DND-41 (cell line): ENCODE measurements at regions not wholly inside any gene's neighbourhood (a gene's known extent, or its start where the extent isn't known, plus 50 kb on each side); places are given as distances from the start of the nearest gene placed in this dataset.

Source experiments
- ATAC-seq: fragments of 200-7000 bp; cut with Tn5 transposase; 3 replicates; pipeline ENCODE4 v1.9.1; 2021; ENCODE audit warnings: low read depth; ENCODE audit not compliant: insufficient read depth
- DNase-seq: peaks from one replicate; pipeline ENCODE4 v3.0.0-alpha.2; 2020
- H2AFZ ChIP-seq: 2 replicates; pipeline ENCODE4 v1.6.0; 2012; ENCODE audit warnings: low read depth, low read length
- H3K27ac ChIP-seq: 2 replicates; pipeline ENCODE4 v1.5.1; 2012; ENCODE audit warnings: low read length, inconsistent platforms
- H3K27me3 ChIP-seq: fragments of 200-600 bp; sonication (generic); 2 replicates; pipeline ENCODE4 v1.6.0; 2012; ENCODE audit warnings: low read length, mild to moderate bottlenecking, inconsistent platforms; ENCODE audit not compliant: insufficient read depth, poor library complexity
- H3K36me3 ChIP-seq: 2 replicates; pipeline ENCODE4 v1.5.1; 2012; ENCODE audit warnings: low read length, inconsistent platforms; ENCODE audit not compliant: insufficient read depth
- H3K4me1 ChIP-seq: 2 replicates; pipeline ENCODE4 v1.5.1; 2012; ENCODE audit warnings: mild to moderate bottlenecking, low read length; ENCODE audit not compliant: insufficient read depth
- H3K4me2 ChIP-seq: 2 replicates; pipeline ENCODE4 v1.6.0; 2012; ENCODE audit warnings: mild to moderate bottlenecking, moderate library complexity, low read length, inconsistent platforms; ENCODE audit not compliant: insufficient read depth
- H3K4me3 ChIP-seq, 2 experiments: fragments of 200-600 bp in 1 of 2; shearing (Covaris generic) in 1 of 2; 2 replicates each; pipeline ENCODE4 v1.5.1; 2012 to 2016; ENCODE audit warnings: inconsistent platforms in 2 of 2, low read length in 2 of 2, mild to moderate bottlenecking in 2 of 2, low read depth in 1 of 2, moderate library complexity in 1 of 2
- H3K79me2 ChIP-seq: 2 replicates; pipeline ENCODE4 v1.6.0; 2012; ENCODE audit warnings: low read length, inconsistent platforms; ENCODE audit not compliant: insufficient read depth
- H3K9ac ChIP-seq: 2 replicates; pipeline ENCODE4 v1.6.0; 2012; ENCODE audit warnings: low read depth, mild to moderate bottlenecking, inconsistent platforms, low read length, moderate library complexity
- H3K9me3 ChIP-seq: 2 replicates; pipeline ENCODE4 v1.5.1; 2012; ENCODE audit warnings: low read length, moderate library complexity, mild to moderate bottlenecking, inconsistent platforms; ENCODE audit not compliant: insufficient read depth, severe bottlenecking
- H4K20me1 ChIP-seq: 2 replicates; pipeline ENCODE4 v1.6.0; 2012; ENCODE audit warnings: low read length; ENCODE audit not compliant: insufficient read depth
- EZH2 ChIP-seq: IDR thresholded peaks from 3 replicates; pipeline ENCODE4 v1.6.1; 2012; ENCODE audit warnings: borderline replicate concordance, low read depth, mild to moderate bottlenecking, moderate library complexity, low read length, inconsistent platforms; ENCODE audit not compliant: severe bottlenecking
- TF ChIP-seq, protein P1 (sequence below): IDR thresholded peaks from 2 replicates; pipeline ENCODE4 v1.5.1; 2012; ENCODE audit warnings: borderline replicate concordance, low read length, moderate library complexity, mild to moderate bottlenecking; ENCODE audit not compliant: poor library complexity, severe bottlenecking; ENCODE audit errors: extremely low read depth

DNA sequence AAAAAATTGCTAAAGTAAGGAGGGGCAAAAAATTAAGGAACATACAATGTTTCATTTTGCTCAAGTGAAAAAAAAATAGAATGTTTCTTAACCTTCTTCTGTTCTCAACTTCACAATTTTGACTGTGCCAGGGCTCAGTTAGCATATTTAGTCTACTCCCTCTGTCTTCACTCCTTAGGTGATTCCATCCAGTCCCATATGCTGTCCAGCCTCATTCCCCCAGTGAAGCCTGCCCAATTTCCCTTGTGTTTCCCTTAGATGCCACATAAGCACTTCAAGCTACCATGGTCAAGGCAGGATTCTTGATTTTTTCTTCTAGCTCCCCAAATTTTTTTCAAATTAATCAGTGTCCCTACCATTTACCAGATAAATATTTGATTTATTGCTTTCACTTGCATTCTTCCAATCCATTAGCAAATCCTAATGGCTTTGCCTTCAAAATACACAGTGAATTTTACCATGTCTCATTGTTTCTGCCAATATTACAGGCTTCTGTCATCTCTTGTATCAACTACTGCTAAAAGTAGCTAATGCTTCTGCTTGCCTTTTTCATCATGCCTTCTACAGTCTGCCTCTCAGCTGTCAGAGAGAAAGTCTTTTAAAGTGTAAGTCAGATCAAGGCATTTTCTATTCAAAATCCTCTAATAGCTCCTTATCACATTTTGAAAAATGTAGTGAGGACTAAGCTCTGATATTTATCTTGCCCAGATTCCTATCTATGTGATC, 166.8 kb downstream of the MACC1 start:
- H3K27me3 ChIP-seq: no peaks in the 10 kb centered on the region
- TF ChIP-seq, protein P1, sequence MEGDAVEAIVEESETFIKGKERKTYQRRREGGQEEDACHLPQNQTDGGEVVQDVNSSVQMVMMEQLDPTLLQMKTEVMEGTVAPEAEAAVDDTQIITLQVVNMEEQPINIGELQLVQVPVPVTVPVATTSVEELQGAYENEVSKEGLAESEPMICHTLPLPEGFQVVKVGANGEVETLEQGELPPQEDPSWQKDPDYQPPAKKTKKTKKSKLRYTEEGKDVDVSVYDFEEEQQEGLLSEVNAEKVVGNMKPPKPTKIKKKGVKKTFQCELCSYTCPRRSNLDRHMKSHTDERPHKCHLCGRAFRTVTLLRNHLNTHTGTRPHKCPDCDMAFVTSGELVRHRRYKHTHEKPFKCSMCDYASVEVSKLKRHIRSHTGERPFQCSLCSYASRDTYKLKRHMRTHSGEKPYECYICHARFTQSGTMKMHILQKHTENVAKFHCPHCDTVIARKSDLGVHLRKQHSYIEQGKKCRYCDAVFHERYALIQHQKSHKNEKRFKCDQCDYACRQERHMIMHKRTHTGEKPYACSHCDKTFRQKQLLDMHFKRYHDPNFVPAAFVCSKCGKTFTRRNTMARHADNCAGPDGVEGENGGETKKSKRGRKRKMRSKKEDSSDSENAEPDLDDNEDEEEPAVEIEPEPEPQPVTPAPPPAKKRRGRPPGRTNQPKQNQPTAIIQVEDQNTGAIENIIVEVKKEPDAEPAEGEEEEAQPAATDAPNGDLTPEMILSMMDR: no peak
- TF ChIP-seq EZH2: no peak
- H3K9me3 ChIP-seq: no peaks in the 10 kb centered on the region
- H4K20me1 ChIP-seq: no peaks in the 10 kb centered on the region
- H3K79me2 ChIP-seq: no peaks in the 10 kb centered on the region
- no peak overlapping the region for H3K9ac ChIP-seq
- no peak for ATAC-seq
- H3K4me2 ChIP-seq: no peak overlapping the region
- H3K4me3 ChIP-seq: no peak overlapping the region
- H3K4me1 ChIP-seq: no peaks in the 10 kb centered on the region
- H3K27ac ChIP-seq: no peak overlapping the region
- no peaks in the 10 kb centered on the region for H3K36me3 ChIP-seq
- H2AFZ ChIP-seq: no peak overlapping the region
- DNase-seq: no peak

DNA sequence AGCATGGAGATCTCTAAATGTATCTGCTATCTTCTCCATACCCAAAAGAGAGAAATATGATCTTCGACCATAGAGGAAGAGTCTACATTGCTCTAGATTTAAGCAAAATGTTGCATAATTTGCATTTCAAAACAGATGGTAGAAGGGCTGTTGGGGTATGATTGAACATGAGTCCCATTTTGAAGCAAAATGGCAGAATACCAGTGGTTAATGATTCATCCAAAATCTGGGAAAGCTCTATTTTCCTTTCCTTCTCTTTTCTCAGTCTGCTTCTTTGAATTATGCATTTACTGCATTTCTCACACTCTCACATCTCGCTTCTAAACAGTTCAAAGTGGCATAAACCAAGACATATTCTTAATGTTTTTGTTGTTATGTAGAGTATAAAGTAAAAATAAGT, 178.5 kb downstream of the MACC1 start:
- H3K9ac ChIP-seq: no peak overlapping the region
- no peaks in the 10 kb centered on the region for H3K27me3 ChIP-seq
- no peaks in the 10 kb centered on the region for H3K36me3 ChIP-seq
- ATAC-seq (no peak), DNase-seq (no peak)
- H3K4me1 ChIP-seq: no peaks in the 10 kb centered on the region
- H3K9me3 ChIP-seq: no peaks in the 10 kb centered on the region
- H3K79me2 ChIP-seq: no peaks in the 10 kb centered on the region
- no peak for TF ChIP-seq EZH2
- TF ChIP-seq, protein P1: no peak
- no peak overlapping the region for H2AFZ ChIP-seq
- no peaks in the 10 kb centered on the region for H4K20me1 ChIP-seq
- no peak overlapping the region for H3K27ac ChIP-seq
- H3K4me2 ChIP-seq: no peak overlapping the region
- no peak overlapping the region for H3K4me3 ChIP-seq

DNA sequence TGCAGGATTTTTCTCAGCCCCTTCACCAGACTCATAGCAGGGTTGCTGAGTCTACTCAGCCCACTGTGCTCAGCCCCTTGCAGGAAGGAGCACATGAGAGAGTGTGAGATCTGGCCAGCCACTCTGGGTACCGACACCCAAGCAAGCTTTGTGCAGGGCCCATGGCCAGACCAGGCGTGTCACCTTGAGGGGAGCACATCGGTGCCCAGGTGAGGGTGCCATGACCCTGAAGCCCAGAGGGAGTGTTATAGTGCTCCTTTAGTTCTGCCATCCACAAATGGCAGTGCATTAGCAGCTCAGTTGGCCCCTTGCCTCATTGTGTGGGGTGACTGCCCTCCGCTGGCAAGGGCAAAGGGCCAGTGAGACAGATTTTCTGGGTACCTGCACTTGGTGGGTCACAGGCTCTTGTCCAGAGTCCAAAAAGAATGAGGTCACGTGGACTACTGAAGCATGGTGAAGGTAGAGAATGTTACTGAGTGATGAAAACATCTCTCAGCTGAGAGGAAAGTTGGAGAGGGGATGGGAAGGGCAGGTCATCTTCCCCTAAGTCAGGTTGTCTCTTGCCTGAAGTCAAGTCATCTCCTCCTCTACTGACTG, 181.8 kb downstream of the MACC1 start:
- Histone ChIP-seq H3K36me3 (no peaks in the 10 kb centered on the region), H3K9me3 (no peaks in the 10 kb centered on the region), H3K9ac (no peak overlapping the region), H3K4me1 (no peaks in the 10 kb centered on the region), H3K4me3 (no peak overlapping the region), H3K79me2 (no peaks in the 10 kb centered on the region), H4K20me1 (no peaks in the 10 kb centered on the region), H3K4me2 (no peak overlapping the region), H3K27me3 (no peaks in the 10 kb centered on the region), H2AFZ (no peak overlapping the region), H3K27ac (no peak overlapping the region)
- TF ChIP-seq, protein P1: no peak
- TF ChIP-seq EZH2: no peak
- ATAC-seq (no peak), DNase-seq (no peak)
